HTR-8/SVneo (cell line): ENCODE measurements at regions not wholly inside any gene's neighbourhood (a gene's known extent, or its start where the extent isn't known, plus 50 kb on each side); places are given as distances from the start of the nearest gene placed in this dataset.
"Not testable (repeated sequence)": the region's sequence is repeated elsewhere in the genome, so short reads cannot be mapped to it uniquely, and the experiment has no call there.

Source experiments
- DNase-seq: peaks from one replicate; pipeline ENCODE4 v3.0.0; 2011; ENCODE audit warnings: low spot score, mixed read lengths; ENCODE audit not compliant: insufficient read length
- FAIRE-seq: peaks from 2 replicates; lab custom pipeline; 2011; peaks lifted over from hg19 to GRCh38; lab: Jason Lieb, UNC

- DNase-seq (no peak), FAIRE-seq (no peak)
These were observed 1134.3 kb downstream of the NCAM2 start for GRCh38 chr21:22132358-22133071.

- FAIRE-seq (no peak), DNase-seq (no peak)
These were observed 1138.5 kb downstream of the NCAM2 start for GRCh38 chr21:22136740-22137139.

- FAIRE-seq, result no peak
- no peak for DNase-seq
These were observed 1140.2 kb downstream of the NCAM2 start for GRCh38 chr21:22138297-22139016.

- DNase-seq (no peak), FAIRE-seq (no peak)
These were observed 1147.3 kb downstream of the NCAM2 start for GRCh38 chr21:22145545-22145944.

GRCh38 chr21:22154579-22155274 is 1156.5 kb downstream of the NCAM2 start:
- DNase-seq (no peak), FAIRE-seq (no peak)

GRCh38 chr21:22164912-22165311 is 1166.7 kb downstream of the NCAM2 start:
- FAIRE-seq (no peak), DNase-seq (no peak)

- DNase-seq (no peak), FAIRE-seq (no peak)
These were observed 1176.5 kb downstream of the NCAM2 start for GRCh38 chr21:22174746-22175145.

GRCh38 chr21:22189278-22189677 is 1191.1 kb downstream of the NCAM2 start:
- DNase-seq (no peak), FAIRE-seq (no peak)

GRCh38 chr21:22191581-22191980 is 1193.4 kb downstream of the NCAM2 start:
- FAIRE-seq (no peak), DNase-seq (no peak)

- DNase-seq (no peak), FAIRE-seq (no peak)
These were observed 1194.6 kb downstream of the NCAM2 start for GRCh38 chr21:22192766-22193165.

- not testable (repeated sequence) for DNase-seq, FAIRE-seq
These were observed 1196.8 kb downstream of the NCAM2 start for GRCh38 chr21:22194986-22195385.

GRCh38 chr21:22200378-22201092 is 1202.3 kb downstream of the NCAM2 start:
- FAIRE-seq, result no peak
- no peak for DNase-seq

GRCh38 chr21:22201126-22201525 is 1202.9 kb downstream of the NCAM2 start:
- DNase-seq, result no peak
- FAIRE-seq, result no peak

GRCh38 chr21:22201669-22202068 is 1203.5 kb downstream of the NCAM2 start:
- DNase-seq, result no peak
- FAIRE-seq, result no peak

GRCh38 chr21:22209304-22209700 is 1211.1 kb downstream of the NCAM2 start:
- FAIRE-seq (no peak), DNase-seq (no peak)

- DNase-seq, result no peak
- FAIRE-seq, result no peak
These were observed 1213.7 kb downstream of the NCAM2 start for GRCh38 chr21:22211943-22212342.

GRCh38 chr21:22223385-22223784 is 1225.2 kb downstream of the NCAM2 start:
- FAIRE-seq (no peak), DNase-seq (no peak)

- no peak for FAIRE-seq
- no peak for DNase-seq
These were observed 1226.1 kb downstream of the NCAM2 start for GRCh38 chr21:22224261-22224660.

GRCh38 chr21:22225299-22225698 is 1227.1 kb downstream of the NCAM2 start:
- DNase-seq (no peak), FAIRE-seq (no peak)

GRCh38 chr21:22231013-22231412 is 1232.8 kb downstream of the NCAM2 start:
- no peak for FAIRE-seq

More at GRCh38 chr21:22231013-22231412, 1232.8 kb downstream of the NCAM2 start:
- no peak for DNase-seq
